VCaP (cell line): ENCODE measurements at regions not wholly inside any gene's neighbourhood (a gene's known extent, or its start where the extent isn't known, plus 50 kb on each side); places are given as distances from the start of the nearest gene placed in this dataset.

Experiments used
- H3K27ac ChIP-seq: fragments of 450-650 bp; 2 replicates; pipeline ENCODE4 v1.5.1; 2017
- TF ChIP-seq, protein P1 (sequence below): fragments of 450-650 bp; conservative IDR thresholded peaks from 2 replicates; pipeline ENCODE4 v1.5.1; 2017; ENCODE audit warnings: mild to moderate bottlenecking, moderate library complexity

DNA sequence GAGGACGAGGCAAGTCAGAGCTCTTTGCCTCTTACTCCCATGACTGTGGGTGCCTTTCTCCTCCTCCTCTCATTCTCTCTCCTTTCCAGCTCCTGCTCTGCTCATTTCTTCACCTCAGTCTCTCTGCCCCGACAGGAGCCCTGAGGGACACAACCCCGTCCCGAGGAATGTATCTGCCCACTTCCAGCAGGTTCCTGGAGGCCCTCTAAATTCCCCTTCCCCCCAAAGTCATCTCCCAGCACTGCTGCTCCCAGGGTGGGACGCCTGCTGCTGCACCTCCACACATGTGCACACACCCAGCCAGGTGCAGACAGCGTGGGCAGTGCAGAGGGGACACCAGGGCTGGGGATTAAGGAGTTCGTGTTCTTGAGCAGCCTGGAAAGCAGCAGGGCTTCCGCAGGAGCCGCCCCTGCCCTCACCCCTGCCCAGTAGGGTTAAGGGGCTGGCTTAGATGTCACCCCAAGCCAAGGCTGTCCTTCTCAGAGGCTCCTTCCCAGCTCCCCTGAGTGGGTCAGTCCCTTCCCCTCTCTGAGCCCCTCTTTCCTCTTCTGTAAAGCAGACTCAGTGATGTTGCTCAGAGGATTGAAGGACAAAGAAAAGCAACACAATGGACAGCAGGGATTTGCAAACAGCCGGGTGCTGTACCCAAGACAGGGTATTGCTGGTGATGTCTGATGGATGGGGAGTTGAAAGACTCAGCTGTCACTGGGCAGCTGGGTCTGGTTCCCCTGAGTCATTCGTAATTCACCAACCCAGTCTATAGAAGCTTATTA is 346.0 kb downstream of the MATN1 start:
- no peak overlapping the region for H3K27ac ChIP-seq
- TF ChIP-seq, protein P1, sequence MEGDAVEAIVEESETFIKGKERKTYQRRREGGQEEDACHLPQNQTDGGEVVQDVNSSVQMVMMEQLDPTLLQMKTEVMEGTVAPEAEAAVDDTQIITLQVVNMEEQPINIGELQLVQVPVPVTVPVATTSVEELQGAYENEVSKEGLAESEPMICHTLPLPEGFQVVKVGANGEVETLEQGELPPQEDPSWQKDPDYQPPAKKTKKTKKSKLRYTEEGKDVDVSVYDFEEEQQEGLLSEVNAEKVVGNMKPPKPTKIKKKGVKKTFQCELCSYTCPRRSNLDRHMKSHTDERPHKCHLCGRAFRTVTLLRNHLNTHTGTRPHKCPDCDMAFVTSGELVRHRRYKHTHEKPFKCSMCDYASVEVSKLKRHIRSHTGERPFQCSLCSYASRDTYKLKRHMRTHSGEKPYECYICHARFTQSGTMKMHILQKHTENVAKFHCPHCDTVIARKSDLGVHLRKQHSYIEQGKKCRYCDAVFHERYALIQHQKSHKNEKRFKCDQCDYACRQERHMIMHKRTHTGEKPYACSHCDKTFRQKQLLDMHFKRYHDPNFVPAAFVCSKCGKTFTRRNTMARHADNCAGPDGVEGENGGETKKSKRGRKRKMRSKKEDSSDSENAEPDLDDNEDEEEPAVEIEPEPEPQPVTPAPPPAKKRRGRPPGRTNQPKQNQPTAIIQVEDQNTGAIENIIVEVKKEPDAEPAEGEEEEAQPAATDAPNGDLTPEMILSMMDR, result no peak

DNA sequence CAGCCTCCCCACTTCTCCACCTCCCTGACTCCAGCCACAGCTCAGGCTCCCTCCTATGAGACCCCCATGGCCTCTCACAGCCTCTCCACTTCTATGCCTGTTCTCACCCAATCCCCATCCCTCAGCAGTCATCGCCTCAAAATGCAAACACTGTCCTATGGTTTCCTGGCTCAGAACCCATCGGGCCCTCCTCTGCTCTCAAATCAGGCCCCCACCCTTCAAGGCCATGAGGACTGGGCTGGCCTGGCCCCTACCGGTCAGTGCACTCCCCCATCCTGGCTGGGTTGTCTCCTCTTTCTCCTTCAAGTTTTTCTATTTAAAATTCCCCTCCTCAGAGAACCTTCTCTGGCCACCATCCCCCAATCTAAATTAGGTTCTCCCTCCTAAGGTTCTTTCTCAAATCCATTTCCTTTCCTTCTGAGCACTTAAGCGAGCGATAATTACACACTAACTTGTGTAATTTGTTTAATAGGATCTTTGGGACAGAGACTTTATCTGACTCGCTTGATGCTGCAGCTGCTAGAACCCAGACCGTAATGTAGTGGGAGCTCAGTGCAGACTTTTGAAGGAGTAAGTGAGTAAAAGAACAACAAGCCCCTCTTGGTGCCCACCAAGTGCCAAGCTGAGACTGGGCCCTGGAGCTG is 347.2 kb downstream of the MATN1 start:
- no peak overlapping the region for H3K27ac ChIP-seq
- TF ChIP-seq, protein P1, result no peak

DNA sequence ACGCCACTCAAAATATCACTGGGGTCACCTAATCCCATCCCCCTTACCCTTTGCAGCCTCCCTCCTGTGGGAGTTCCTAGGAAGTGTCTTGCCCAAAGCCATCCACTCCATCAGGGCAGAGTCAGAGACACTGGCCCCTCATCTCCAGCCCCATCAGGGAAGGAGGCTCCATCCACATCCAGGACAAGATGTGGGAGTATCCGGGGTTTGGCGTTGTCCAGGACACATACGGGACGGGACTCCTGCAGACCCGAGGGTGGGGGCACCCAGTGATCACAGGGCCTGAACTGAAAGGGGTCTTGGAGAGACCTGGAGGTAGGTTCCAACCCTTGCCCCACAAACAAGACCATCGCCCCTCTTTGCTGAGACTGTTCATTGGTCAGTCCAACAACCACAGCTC is 348.2 kb downstream of the MATN1 start:
- TF ChIP-seq, protein P1, result no peak

DNA sequence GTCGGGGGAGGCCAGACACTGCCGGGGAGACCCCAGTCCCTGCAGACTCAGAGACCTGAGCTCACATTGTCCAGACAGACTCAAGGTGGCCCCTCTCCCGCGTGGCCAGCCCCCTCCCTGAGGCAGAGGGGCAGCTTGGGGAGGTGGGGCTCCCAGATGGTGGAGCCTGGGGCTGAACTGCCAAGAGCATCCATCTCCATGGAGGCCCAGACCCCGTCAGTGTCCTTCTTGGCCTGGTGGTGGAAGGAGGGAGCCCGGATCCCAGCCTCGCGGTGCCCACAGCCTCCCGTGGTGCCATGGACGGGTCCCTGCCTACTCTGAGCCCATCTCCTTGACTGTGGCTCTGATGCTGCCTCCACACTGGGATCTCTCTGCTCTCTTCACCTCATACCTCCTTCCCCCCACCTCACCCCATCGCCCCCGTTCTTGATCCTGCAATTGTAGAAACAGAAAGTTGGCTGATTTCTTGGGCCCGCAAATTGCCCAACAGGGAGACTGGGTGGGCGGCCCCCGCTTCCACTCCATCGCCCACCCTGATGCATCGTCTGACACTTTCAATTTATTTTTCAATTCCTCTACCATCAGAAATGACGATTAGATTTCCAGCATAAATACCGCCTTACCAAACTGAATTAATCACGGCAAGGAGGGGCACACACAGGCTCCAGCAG is 348.9 kb downstream of the MATN1 start:
- TF ChIP-seq, protein P1, result no peak
- no peak overlapping the region for H3K27ac ChIP-seq

More for the DNA sequence above, 348.2 kb downstream of the MATN1 start:
- H3K27ac ChIP-seq, result no peak overlapping the region

DNA sequence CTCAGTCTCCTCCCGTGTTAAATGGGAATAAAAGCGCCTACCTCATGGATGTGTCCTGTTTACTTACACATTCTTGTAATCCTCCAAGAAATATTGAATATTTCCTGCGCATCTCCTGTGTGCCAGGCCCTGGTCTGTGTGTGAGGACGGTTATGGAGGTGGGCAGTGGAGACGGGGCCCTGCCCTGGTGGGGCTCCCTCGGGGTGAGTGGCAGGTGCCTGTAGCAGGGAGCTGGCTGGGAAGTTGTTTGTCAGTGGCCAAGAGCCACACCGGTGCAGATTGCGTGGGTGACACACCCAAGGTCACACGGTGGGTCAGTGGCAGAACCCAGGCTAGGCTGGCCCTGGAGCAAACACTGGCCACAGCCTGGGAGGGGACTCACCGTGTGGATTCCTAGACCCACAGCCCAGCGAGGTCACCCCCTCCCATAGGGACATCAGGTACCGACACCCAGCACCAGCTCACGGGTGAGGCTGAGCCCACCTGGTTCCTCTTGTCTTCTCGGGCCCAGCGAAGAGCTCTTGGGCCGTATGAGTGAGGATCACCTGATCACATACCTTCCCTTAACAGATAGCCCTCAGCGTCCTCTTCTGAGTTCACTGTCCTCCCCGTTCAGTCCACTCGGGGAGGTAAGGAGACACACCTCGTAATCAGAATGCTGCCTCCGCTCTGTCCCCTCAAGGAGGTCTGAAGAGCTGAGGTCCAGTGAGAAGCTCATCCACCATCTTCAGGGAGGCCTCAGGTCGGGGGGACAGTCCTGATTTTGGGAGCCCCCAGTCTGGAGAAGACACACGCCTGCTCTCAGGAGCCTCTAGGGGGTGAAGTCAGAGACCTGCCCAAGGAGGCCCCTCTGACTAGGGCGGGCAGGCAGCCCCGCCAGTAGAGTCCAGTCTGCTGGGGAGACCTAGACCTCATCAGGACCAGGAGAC is 349.6 kb downstream of the MATN1 start:
- TF ChIP-seq, protein P1, result no peak
- H3K27ac ChIP-seq, result no peak overlapping the region

DNA sequence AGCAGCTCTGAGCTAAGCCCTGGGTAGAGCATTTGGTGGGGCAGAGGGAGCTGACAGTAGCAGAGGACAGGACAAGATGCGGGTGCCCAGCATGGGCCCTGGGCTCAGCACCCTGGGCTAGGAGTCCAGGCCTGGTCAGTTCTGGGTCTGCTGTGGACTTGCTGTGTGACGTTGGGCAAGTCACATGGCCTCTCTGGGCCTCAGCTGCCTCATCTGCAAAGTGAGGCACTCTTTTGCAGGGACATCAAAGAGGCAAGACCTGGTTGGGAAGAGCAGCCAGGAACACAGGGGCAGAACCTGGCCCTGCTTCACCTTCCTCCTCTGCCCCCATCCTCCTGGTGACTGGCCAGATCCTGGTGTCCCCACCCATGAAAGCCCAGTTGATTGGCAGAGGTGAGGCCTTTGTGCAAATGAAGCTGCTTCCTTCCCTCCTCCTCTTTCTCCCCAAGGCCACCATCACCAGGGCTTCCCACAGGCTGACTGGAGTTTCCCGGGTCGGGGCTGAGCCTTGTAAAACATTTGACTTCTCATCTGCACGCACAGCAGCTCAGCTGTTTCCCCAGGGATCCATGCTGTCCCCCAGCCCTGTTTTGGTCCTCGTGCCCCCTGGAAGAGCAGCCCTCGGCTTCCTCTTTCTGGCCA is 350.5 kb downstream of the MATN1 start:
- no peak overlapping the region for H3K27ac ChIP-seq
- TF ChIP-seq, protein P1, result no peak
